ENCODE measurements at regions not wholly inside any gene's neighbourhood (a gene's known extent, or its start where the extent isn't known, plus 50 kb on each side); places are given as distances from the start of the nearest gene placed in this dataset.

- H3K4me3 ChIP-seq (ENCODE audit: low read depth, low read length), result no peak overlapping the region
- Mint-ChIP-seq H3K4me1 (peaks cover 0 to 3% (median 0%) of the 10 kb centered on the region in 4 donors), H3K27ac (peak overlapping the region in 1 of 3 donors; percentile 10), H3K27me3 (no peaks in the 10 kb centered on the region), H3K9me3 (peaks cover 0 to 5% (median 0%) of the 10 kb centered on the region in 7 donors), H3K36me3 (no peaks in the 10 kb centered on the region), H3K4me3 (no peak overlapping the region)
- no peaks in the 10 kb centered on the region for H3K36me3 ChIP-seq (ENCODE audit: control insufficient read depth, insufficient read depth, low read length)
- ATAC-seq (ENCODE audit: low read depth in 2 of 2) (no peak), DNase-seq (no peak)
- H3K27me3 ChIP-seq (ENCODE audit: control insufficient read depth, insufficient read depth, low read length), result no peaks in the 10 kb centered on the region
- H3K27ac ChIP-seq (ENCODE audit: insufficient read depth, low read length, poor library complexity, severe bottlenecking), result no peak overlapping the region
- H3K9me3 ChIP-seq (ENCODE audit: control insufficient read depth in 2 of 2, low read length in 2 of 2), result no peaks in the 10 kb centered on the region
- no peaks in the 10 kb centered on the region for H3K4me1 ChIP-seq (ENCODE audit: control insufficient read depth, insufficient read depth, low read length, poor library complexity, severe bottlenecking)
Observed at GRCh38 chr11:88404932-88405710, 67.6 kb upstream of the CTSC start.

- Mint-ChIP-seq H3K27ac (no peak overlapping the region), H3K4me3 (no peak overlapping the region), H3K4me1 (peaks cover 0 to 3% (median 0%) of the 10 kb centered on the region in 4 donors), H3K36me3 (no peaks in the 10 kb centered on the region), H3K9me3 (peaks cover 0 to 5% (median 0%) of the 10 kb centered on the region in 7 donors), H3K27me3 (no peaks in the 10 kb centered on the region)
- H3K9me3 ChIP-seq (ENCODE audit: control insufficient read depth in 2 of 2, low read length in 2 of 2), result no peaks in the 10 kb centered on the region
- H3K4me3 ChIP-seq (ENCODE audit: low read depth, low read length), result no peak overlapping the region
- H3K4me1 ChIP-seq (ENCODE audit: control insufficient read depth, insufficient read depth, low read length, poor library complexity, severe bottlenecking), result no peaks in the 10 kb centered on the region
- H3K27me3 ChIP-seq (ENCODE audit: control insufficient read depth, insufficient read depth, low read length), result no peaks in the 10 kb centered on the region
- H3K36me3 ChIP-seq (ENCODE audit: control insufficient read depth, insufficient read depth, low read length), result no peaks in the 10 kb centered on the region
- DNase-seq (no peak), ATAC-seq (ENCODE audit: low read depth in 2 of 2) (no peak)
- H3K27ac ChIP-seq (ENCODE audit: insufficient read depth, low read length, poor library complexity, severe bottlenecking), result no peak overlapping the region
Observed at GRCh38 chr11:88404391-88404790, 66.9 kb upstream of the CTSC start.

GRCh38 chr11:88402784-88403183 lies 65.2 kb upstream of the CTSC start:
- H3K27ac Mint-ChIP-seq, result no peak overlapping the region
- ATAC-seq (ENCODE audit: low read depth in 2 of 2), result no peak
- H3K27ac ChIP-seq (ENCODE audit: insufficient read depth, low read length, poor library complexity, severe bottlenecking), result no peak overlapping the region

GRCh38 chr11:88402192-88402715 lies 64.7 kb upstream of the CTSC start:
- no peaks in the 10 kb centered on the region for H3K9me3 ChIP-seq (ENCODE audit: control insufficient read depth in 2 of 2, low read length in 2 of 2)
- no peaks in the 10 kb centered on the region for H3K27me3 ChIP-seq (ENCODE audit: control insufficient read depth, insufficient read depth, low read length)
- Mint-ChIP-seq H3K9me3 (peaks cover 0 to 5% (median 0%) of the 10 kb centered on the region in 7 donors), H3K27ac (no peak overlapping the region), H3K27me3 (no peaks in the 10 kb centered on the region), H3K36me3 (no peaks in the 10 kb centered on the region), H3K4me1 (peaks cover 0 to 3% (median 0%) of the 10 kb centered on the region in 4 donors), H3K4me3 (no peak overlapping the region)
- H3K4me3 ChIP-seq (ENCODE audit: low read depth, low read length), result no peak overlapping the region
- H3K36me3 ChIP-seq (ENCODE audit: control insufficient read depth, insufficient read depth, low read length), result no peaks in the 10 kb centered on the region
- no peaks in the 10 kb centered on the region for H3K4me1 ChIP-seq (ENCODE audit: control insufficient read depth, insufficient read depth, low read length, poor library complexity, severe bottlenecking)
- no peak for DNase-seq
- H3K27ac ChIP-seq (ENCODE audit: insufficient read depth, low read length, poor library complexity, severe bottlenecking), result no peak overlapping the region
- no peak for ATAC-seq (ENCODE audit: low read depth in 2 of 2)

More at GRCh38 chr11:88402784-88403183, 65.2 kb upstream of the CTSC start:
- Histone ChIP-seq H3K36me3 (ENCODE audit: control insufficient read depth, insufficient read depth, low read length) (no peaks in the 10 kb centered on the region), H3K4me3 (ENCODE audit: low read depth, low read length) (no peak overlapping the region), H3K27me3 (ENCODE audit: control insufficient read depth, insufficient read depth, low read length) (no peaks in the 10 kb centered on the region), H3K4me1 (ENCODE audit: control insufficient read depth, insufficient read depth, low read length, poor library complexity, severe bottlenecking) (no peaks in the 10 kb centered on the region), H3K9me3 (ENCODE audit: control insufficient read depth in 2 of 2, low read length in 2 of 2) (no peaks in the 10 kb centered on the region)
- Mint-ChIP-seq H3K36me3 (no peaks in the 10 kb centered on the region), H3K4me3 (no peak overlapping the region), H3K27me3 (no peaks in the 10 kb centered on the region), H3K4me1 (peaks cover 0 to 3% (median 0%) of the 10 kb centered on the region in 4 donors), H3K9me3 (peaks cover 0 to 5% (median 0%) of the 10 kb centered on the region in 7 donors)
- no peak for DNase-seq

- Mint-ChIP-seq H3K27me3 (no peaks in the 10 kb centered on the region), H3K27ac (no peak overlapping the region), H3K36me3 (no peaks in the 10 kb centered on the region), H3K4me1 (peaks cover 0 to 3% (median 0%) of the 10 kb centered on the region in 4 donors), H3K4me3 (no peak overlapping the region), H3K9me3 (peaks cover 0 to 6% (median 0%) of the 10 kb centered on the region in 7 donors)
- H3K27me3 ChIP-seq (ENCODE audit: control insufficient read depth, insufficient read depth, low read length), result no peaks in the 10 kb centered on the region
- no peak overlapping the region for H3K27ac ChIP-seq (ENCODE audit: insufficient read depth, low read length, poor library complexity, severe bottlenecking)
- no peaks in the 10 kb centered on the region for H3K4me1 ChIP-seq (ENCODE audit: control insufficient read depth, insufficient read depth, low read length, poor library complexity, severe bottlenecking)
- no peak for DNase-seq
- H3K4me3 ChIP-seq (ENCODE audit: low read depth, low read length), result no peak overlapping the region
- no peaks in the 10 kb centered on the region for H3K36me3 ChIP-seq (ENCODE audit: control insufficient read depth, insufficient read depth, low read length)
- no peaks in the 10 kb centered on the region for H3K9me3 ChIP-seq (ENCODE audit: control insufficient read depth in 2 of 2, low read length in 2 of 2)
- no peak for ATAC-seq (ENCODE audit: low read depth in 2 of 2)
Observed at GRCh38 chr11:88398791-88399570, 61.4 kb upstream of the CTSC start.

- peaks cover 0 to 6% (median 0%) of the 10 kb centered on the region in 7 donors for H3K9me3 Mint-ChIP-seq
- no peaks in the 10 kb centered on the region for H3K36me3 Mint-ChIP-seq
- no peaks in the 10 kb centered on the region for H3K36me3 ChIP-seq (ENCODE audit: control insufficient read depth, insufficient read depth, low read length)
- no peaks in the 10 kb centered on the region for H3K9me3 ChIP-seq (ENCODE audit: control insufficient read depth in 2 of 2, low read length in 2 of 2)
- no peaks in the 10 kb centered on the region for H3K27me3 ChIP-seq (ENCODE audit: control insufficient read depth, insufficient read depth, low read length)
- ATAC-seq (ENCODE audit: low read depth in 2 of 2) (no peak), DNase-seq (no peak)
- H3K27ac ChIP-seq (ENCODE audit: insufficient read depth, low read length, poor library complexity, severe bottlenecking), result no peak overlapping the region
- H3K4me1 ChIP-seq (ENCODE audit: control insufficient read depth, insufficient read depth, low read length, poor library complexity, severe bottlenecking), result no peaks in the 10 kb centered on the region
- H3K27me3 Mint-ChIP-seq, result no peaks in the 10 kb centered on the region
- no peak overlapping the region for H3K27ac Mint-ChIP-seq
- no peak overlapping the region for H3K4me3 Mint-ChIP-seq
- peaks cover 0 to 3% (median 0%) of the 10 kb centered on the region in 4 donors for H3K4me1 Mint-ChIP-seq
- H3K4me3 ChIP-seq (ENCODE audit: low read depth, low read length), result no peak overlapping the region
Observed at GRCh38 chr11:88398372-88398771, 60.8 kb upstream of the CTSC start.

GRCh38 chr11:88390254-88390653 lies 52.7 kb upstream of the CTSC start:
- H3K27ac Mint-ChIP-seq, result no peak overlapping the region
- no peaks in the 10 kb centered on the region for H3K36me3 ChIP-seq (ENCODE audit: control insufficient read depth, insufficient read depth, low read length)

More at GRCh38 chr11:88390254-88390653, 52.7 kb upstream of the CTSC start:
- no peak overlapping the region for H3K4me3 Mint-ChIP-seq
- H3K4me1 ChIP-seq (ENCODE audit: control insufficient read depth, insufficient read depth, low read length, poor library complexity, severe bottlenecking), result no peaks in the 10 kb centered on the region
- H3K9me3 Mint-ChIP-seq, result peaks cover 0 to 4% (median 0%) of the 10 kb centered on the region in 7 donors
- peaks cover 0 to 11% (median under 1%) of the 10 kb centered on the region in 4 donors for H3K4me1 Mint-ChIP-seq
- H3K36me3 Mint-ChIP-seq, result no peaks in the 10 kb centered on the region
- H3K4me3 ChIP-seq (ENCODE audit: low read depth, low read length), result no peak overlapping the region
- no peaks in the 10 kb centered on the region for H3K27me3 Mint-ChIP-seq
- no peak for DNase-seq
- H3K9me3 ChIP-seq (ENCODE audit: control insufficient read depth in 2 of 2, low read length in 2 of 2), result no peaks in the 10 kb centered on the region
- H3K27ac ChIP-seq (ENCODE audit: insufficient read depth, low read length, poor library complexity, severe bottlenecking), result no peak overlapping the region
- H3K27me3 ChIP-seq (ENCODE audit: control insufficient read depth, insufficient read depth, low read length), result no peaks in the 10 kb centered on the region
- no peak for ATAC-seq (ENCODE audit: low read depth in 2 of 2)
